GM21360 (cell line): ENCODE measurements at regions not wholly inside any gene's neighbourhood (a gene's known extent, or its start where the extent isn't known, plus 50 kb on each side); places are given as distances from the start of the nearest gene placed in this dataset.
"Not testable (repeated sequence)": the region's sequence is repeated elsewhere in the genome, so short reads cannot be mapped to it uniquely, and the experiment has no call there.

Experiments used
- ATAC-seq: cut with Tn5 transposase; IDR thresholded peaks from one replicate; pipeline ENCODE4 v1.9.1; 2021; ENCODE audit warnings: mild to moderate bottlenecking, moderate library complexity; ENCODE audit not compliant: unreplicated experiment

DNA sequence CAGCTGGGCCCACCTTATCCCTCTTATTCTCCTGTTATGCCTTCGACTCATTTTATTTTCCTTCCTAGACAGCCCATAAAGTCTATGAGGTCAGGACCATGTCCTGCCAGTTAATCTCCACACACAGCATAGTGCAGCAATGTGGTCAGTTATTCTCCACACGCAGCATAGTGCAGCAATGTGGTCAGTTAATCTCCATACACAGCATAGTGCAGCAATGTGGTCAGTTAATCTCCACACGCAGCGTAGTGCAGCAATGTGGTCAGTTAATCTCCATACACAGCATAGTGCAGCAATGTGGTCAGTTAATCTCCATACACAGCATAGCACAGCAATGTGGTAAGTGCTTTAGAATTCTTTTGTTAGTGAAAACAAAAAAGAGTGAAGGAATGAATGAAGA, 77.8 kb downstream of the TEX36 start:
- no peak for ATAC-seq

GRCh38 chr10:125602825-125603224, 80.1 kb downstream of the TEX36 start:
- ATAC-seq: no peak

- ATAC-seq: no peak
These were observed 83.8 kb downstream of the TEX36 start for GRCh38 chr10:125599194-125599593.

- no peak for ATAC-seq
These were observed 87.1 kb downstream of the TEX36 start for GRCh38 chr10:125595911-125596310.

- no peak for ATAC-seq
These were observed 89.3 kb downstream of the TEX36 start for GRCh38 chr10:125593644-125594043.

- no peak for ATAC-seq
These were observed 90.1 kb downstream of the TEX36 start for GRCh38 chr10:125592897-125593296.

DNA sequence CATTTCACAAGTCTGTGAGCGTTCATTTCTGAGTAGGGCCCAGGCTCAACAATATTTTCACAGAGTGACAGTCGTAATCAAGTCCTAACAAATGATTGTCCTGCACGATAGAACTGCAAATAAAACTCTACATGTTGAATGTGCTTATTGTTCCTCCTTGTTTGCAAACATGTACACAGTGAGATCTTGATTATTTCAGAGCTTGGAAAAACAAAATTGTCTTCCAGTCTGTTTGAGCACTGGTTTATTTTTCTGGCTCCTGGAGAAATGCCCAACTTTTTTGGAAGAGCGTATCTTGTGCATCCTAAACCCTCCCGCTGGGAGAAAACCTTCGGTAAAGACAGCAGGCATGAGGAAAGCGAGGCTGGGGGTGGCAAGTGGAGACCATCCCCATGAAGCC, 91.1 kb downstream of the TEX36 start:
- ATAC-seq: no peak

GRCh38 chr10:125588738-125589137, 94.2 kb downstream of the TEX36 start:
- ATAC-seq: not testable (repeated sequence)

DNA sequence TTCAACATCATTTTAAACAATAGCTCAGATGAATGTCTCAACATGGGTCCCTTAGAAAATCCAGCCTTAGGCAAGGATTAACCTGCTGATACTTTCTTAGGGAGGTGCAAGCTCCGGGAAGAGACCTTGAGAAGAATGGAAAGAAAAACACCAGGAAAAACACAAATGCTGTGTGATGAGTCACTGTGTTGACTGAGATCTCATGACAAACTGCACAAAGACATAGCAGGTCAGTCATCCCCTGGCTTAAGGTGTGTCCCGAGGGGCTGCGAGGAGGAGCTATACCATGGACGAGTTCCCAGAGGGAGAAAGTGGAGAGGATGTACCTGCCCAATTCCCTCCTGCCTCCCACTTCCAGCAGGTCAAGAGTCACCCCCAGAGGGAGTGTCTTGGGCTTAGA, 98.0 kb downstream of the TEX36 start:
- no peak for ATAC-seq

- no peak for ATAC-seq
These were observed 104.2 kb downstream of the TEX36 start for GRCh38 chr10:125578658-125579315.

GRCh38 chr10:125575843-125576242, 107.1 kb downstream of the TEX36 start:
- ATAC-seq: no peak

DNA sequence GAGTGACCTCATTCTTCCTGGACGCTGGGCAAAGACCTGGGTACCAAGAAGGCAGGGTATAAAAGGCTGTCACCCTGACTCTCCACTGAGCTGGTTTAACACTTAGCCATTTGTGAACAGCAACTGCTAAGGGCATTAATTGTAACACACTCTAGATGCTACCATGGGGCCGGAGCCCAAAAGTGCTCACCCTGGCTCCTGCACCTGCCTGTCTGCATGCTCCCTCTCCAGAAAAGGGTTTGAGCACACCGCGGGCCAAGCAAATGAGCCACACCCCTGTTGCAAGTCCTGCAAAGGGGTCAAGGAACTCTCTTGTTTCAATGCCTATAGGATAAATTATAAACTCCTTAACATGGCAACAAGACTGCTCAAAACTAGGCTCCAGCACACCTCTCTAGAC, 114.8 kb downstream of the TEX36 start:
- ATAC-seq: no peak

GRCh38 chr10:125567529-125567928, 115.4 kb downstream of the TEX36 start:
- no peak for ATAC-seq

- ATAC-seq: no peak
These were observed 117.9 kb downstream of the TEX36 start for GRCh38 chr10:125565046-125565445.

DNA sequence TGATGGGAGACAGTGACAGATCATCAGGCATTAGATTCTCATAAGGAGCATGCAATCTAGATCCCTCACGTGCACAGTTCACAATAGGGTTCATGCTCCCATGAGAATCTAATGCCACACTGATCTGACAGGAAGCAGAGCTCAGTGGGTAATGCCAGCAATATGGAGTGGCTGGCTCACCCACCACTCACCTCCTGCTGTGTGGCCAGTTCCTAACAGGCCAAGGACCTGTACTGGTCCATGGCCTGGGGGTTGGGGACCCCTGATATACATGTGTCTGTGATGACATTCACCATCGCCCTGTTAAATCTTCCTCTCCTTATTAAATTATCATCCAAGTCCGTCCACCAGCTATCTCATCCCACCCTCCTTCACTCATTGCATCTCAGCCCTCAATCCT, 118.4 kb downstream of the TEX36 start:
- ATAC-seq: no peak

GRCh38 chr10:125562737-125563136, 120.2 kb downstream of the TEX36 start:
- ATAC-seq: no peak

GRCh38 chr10:125560947-125561346, 122.0 kb downstream of the TEX36 start:
- ATAC-seq: no peak

DNA sequence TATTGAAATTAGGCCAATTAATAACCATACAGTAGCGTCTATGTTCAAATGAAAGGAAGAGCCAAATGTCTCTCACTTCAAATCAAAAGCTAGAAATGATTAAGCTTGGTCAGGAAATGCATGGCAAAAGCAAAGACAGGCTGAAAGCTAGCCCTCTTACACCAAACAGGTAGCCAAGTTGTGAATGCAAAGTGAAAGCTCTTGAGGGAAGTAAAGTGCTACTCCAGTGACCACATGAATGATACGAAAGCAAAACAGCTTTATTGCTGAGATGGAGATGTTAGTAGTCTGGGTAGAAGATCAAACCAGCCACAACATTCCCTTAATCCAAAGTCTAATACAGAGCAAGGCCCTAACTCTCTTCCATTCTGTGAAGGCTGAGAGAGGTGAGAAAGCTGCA, 123.8 kb downstream of the TEX36 start:
- no peak for ATAC-seq

DNA sequence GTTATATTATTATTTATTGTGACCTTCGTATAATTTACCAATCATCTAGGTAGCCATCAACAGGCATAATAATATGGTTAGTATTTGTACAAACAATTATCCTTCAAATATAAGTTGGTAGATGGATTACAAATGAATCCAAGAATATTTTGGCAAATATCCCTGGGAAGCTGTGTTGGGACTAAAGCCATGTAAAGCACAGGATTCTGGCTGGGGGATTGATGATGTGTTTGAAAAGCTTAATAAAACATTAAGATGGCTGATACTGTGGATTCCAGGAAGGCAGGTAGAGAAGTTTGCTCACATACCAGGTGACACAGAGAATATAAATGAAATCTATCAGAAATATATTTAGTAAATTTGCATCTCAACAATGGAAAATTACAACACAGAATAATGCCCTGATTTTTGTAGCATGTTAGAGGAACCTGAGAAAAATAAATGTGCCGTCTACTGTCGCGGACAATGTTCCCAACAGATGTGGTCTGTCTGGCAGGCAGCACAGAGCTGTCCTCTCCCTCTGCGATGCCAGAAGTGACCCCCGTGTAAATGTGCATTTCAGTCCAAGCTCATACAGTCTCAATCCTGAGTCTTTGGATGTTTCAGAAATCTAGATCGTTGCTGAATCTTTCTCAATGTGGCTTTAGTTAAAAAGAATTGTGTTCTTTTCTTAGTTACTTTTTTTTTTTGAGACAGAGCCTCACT, 125.0 kb downstream of the TEX36 start:
- no peak for ATAC-seq

- no peak for ATAC-seq
These were observed 125.7 kb downstream of the TEX36 start for GRCh38 chr10:125557311-125557710.

DNA sequence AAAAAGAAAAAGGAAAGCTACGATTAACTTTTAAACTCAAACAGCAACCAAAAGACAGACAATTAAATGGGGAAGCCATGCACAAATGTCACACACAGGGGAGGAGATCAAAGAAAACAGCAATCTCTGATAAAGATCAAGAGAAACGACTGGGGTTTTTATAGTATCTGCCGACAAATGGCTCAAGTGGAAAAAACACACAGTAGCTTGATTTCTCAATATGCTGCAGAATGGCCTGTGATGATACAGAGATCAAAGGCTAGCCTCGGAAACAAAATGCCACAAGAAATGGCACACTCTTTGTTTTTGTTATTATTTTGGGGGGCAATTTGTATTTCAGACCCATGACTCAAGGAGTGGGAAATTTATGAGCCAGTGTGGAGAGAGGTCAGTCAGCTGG, 126.1 kb downstream of the TEX36 start:
- ATAC-seq: no peak

GRCh38 chr10:125555743-125556142, 127.2 kb downstream of the TEX36 start:
- no peak for ATAC-seq

GRCh38 chr10:125555267-125555666, 127.7 kb downstream of the TEX36 start:
- ATAC-seq: no peak
